ENCODE measurements at regions not wholly inside any gene's neighbourhood (a gene's known extent, or its start where the extent isn't known, plus 50 kb on each side); places are given as distances from the start of the nearest gene placed in this dataset.

DNA sequence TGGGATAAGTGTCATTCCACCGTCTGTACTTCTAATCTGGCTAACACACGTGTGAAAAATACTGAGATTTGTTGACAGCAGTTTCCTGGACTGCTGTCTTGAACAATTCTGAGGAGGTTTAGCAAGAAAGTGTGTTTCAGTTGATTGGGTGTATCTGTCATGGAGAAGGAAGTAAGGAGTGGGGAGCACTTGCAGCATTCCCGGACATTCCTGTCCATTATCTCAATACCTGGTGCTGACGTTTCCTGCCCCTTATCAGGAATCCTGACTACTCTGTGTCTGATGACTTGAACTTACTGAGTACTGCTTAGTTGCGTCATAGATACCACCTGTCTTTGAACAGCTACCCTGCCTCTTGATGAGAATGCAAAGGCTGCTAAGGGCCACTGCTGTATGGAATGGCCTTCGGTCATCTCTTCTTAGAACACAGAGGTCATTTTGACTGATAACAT, 72.0 kb upstream of the VKORC1L1 start:
- WGBS (ENCODE audit: low lambda C conversion rate) = 89% methylated on average over 6 of the region's 6 CpGs
- no peak overlapping the region for H2AFZ ChIP-seq (ENCODE audit: low read depth)
- ChIA-PET POLR2A (no interaction called here), CTCF (no interaction called here)
- no peak overlapping the region for H3K4me2 ChIP-seq
- H3K27ac ChIP-seq (ENCODE audit: low read depth in 2 of 2, low read length in 1 of 2) = no peak overlapping the region
- H3K9me3 ChIP-seq = no peaks in the 10 kb centered on the region
- no peaks in the 10 kb centered on the region for H3K79me2 ChIP-seq (ENCODE audit: insufficient read depth)
- DNase-seq = no peak
- no peak overlapping the region for H3K9ac ChIP-seq
- H3K9me2 ChIP-seq = no peaks in the 10 kb centered on the region
- no peaks in the 10 kb centered on the region for H4K20me1 ChIP-seq (ENCODE audit: insufficient read depth)
- H3F3A ChIP-seq (replicated peaks; ENCODE audit: insufficient read depth) = peaks cover 8% of the 10 kb centered on the region
- H3K27me3 ChIP-seq (ENCODE audit: insufficient read depth) = no peaks in the 10 kb centered on the region
- no peak for TF ChIP-seq SMC3 (IDR thresholded peaks at IDR 0.05; ENCODE audit: low read depth, low read length)
- no peak for TF ChIP-seq ELF1 (IDR thresholded peaks at IDR 0.05)
- TF ChIP-seq JUND (IDR thresholded peaks at IDR 0.05) = no peak
- no peak for TF ChIP-seq MEF2A (IDR thresholded peaks at IDR 0.05; ENCODE audit: borderline replicate concordance, low read depth)
- TF ChIP-seq, protein P1, sequence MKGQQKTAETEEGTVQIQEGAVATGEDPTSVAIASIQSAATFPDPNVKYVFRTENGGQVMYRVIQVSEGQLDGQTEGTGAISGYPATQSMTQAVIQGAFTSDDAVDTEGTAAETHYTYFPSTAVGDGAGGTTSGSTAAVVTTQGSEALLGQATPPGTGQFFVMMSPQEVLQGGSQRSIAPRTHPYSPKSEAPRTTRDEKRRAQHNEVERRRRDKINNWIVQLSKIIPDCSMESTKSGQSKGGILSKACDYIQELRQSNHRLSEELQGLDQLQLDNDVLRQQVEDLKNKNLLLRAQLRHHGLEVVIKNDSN (IDR thresholded peaks at IDR 0.05; ENCODE audit: borderline replicate concordance, low read depth) = no peak
- TF ChIP-seq NRF1 (IDR thresholded peaks at IDR 0.05; ENCODE audit: low read depth, low read length) = no peak
- no peak for TF ChIP-seq RFX5 (IDR thresholded peaks at IDR 0.05; ENCODE audit: low read length)
- no peak for TF ChIP-seq RXRA (IDR thresholded peaks at IDR 0.05; ENCODE audit: borderline replicate concordance, low read depth)
- no peak for TF ChIP-seq SIN3A (IDR thresholded peaks at IDR 0.05; ENCODE audit: borderline replicate concordance, low read depth, low read length)
- TF ChIP-seq CHD2 (IDR thresholded peaks at IDR 0.05; ENCODE audit: low read length, partially characterized antibody) = no peak
- TF ChIP-seq POLR2AphosphoS5 (IDR thresholded peaks at IDR 0.05; ENCODE audit: low read depth, low read length) = no peak
- TF ChIP-seq, protein P2, sequence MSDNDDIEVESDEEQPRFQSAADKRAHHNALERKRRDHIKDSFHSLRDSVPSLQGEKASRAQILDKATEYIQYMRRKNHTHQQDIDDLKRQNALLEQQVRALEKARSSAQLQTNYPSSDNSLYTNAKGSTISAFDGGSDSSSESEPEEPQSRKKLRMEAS (IDR thresholded peaks at IDR 0.05; ENCODE audit: low read depth) = no peak
- TF ChIP-seq TAF1 (IDR thresholded peaks at IDR 0.05; ENCODE audit: borderline replicate concordance, low read depth, low read length) = no peak
- no peak overlapping the region for H3K4me3 ChIP-seq (ENCODE audit: low read depth in 2 of 2, low read length in 1 of 2)
- peaks cover 8 to 9% of the 10 kb centered on the region in 2 experiments for H3K36me3 ChIP-seq (replicated peaks in 1 of 2; ENCODE audit: control insufficient read depth in 1 of 2, insufficient read depth in 2 of 2, low read length in 1 of 2)
- H3K4me1 ChIP-seq (ENCODE audit: control insufficient read depth in 1 of 2, insufficient read depth in 2 of 2, low read depth in 1 of 2, low read length in 1 of 2) = peaks cover 0 to 11% of the 10 kb centered on the region in 2 experiments; a peak in 1 of 4 replicates

DNA sequence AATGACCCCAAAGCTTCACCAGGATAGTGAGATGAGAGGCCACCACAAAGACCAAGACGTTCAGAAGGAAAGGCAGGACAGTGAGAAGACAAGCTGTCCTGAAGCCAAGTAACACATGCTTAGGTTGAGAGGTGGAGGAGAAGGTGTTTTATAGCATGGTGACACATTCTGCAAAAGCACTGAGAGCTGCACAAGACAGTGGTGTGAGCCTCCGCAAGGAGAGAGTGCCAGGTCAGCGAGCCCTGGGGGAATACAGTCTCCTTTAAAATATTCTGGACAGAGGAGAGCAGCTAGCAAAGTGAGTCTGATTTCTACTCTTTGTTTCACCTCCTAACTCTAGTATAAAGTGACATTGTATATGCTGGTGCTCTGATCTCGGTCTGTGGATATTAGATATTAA, 68.0 kb upstream of the VKORC1L1 start:
- Histone ChIP-seq H3K4me3 (ENCODE audit: low read depth in 2 of 2, low read length in 1 of 2) (no peak overlapping the region), H3K4me1 (ENCODE audit: control insufficient read depth in 1 of 2, insufficient read depth in 2 of 2, low read depth in 1 of 2, low read length in 1 of 2) (no peaks in the 10 kb centered on the region), H3K79me2 (ENCODE audit: insufficient read depth) (no peaks in the 10 kb centered on the region), H3K27ac (ENCODE audit: low read depth in 2 of 2, low read length in 1 of 2) (no peak overlapping the region), H3K9me3 (no peaks in the 10 kb centered on the region), H3K4me2 (no peak overlapping the region), H3K36me3 (replicated peaks in 1 of 2; ENCODE audit: control insufficient read depth in 1 of 2, insufficient read depth in 2 of 2, low read length in 1 of 2) (peaks cover 7 to 14% of the 10 kb centered on the region in 2 experiments), H4K20me1 (ENCODE audit: insufficient read depth) (no peaks in the 10 kb centered on the region), H3K27me3 (ENCODE audit: insufficient read depth) (no peaks in the 10 kb centered on the region), H3K9ac (no peak overlapping the region), H2AFZ (ENCODE audit: low read depth) (no peak overlapping the region), H3F3A (replicated peaks; ENCODE audit: insufficient read depth) (no peaks in the 10 kb centered on the region), H3K9me2 (no peaks in the 10 kb centered on the region)
- ChIA-PET CTCF (no interaction called here), POLR2A (no interaction called here)
- WGBS (ENCODE audit: low lambda C conversion rate) = 80% methylated on average over 4 of the region's 4 CpGs
- no peak for DNase-seq
- TF ChIP-seq, protein P3, sequence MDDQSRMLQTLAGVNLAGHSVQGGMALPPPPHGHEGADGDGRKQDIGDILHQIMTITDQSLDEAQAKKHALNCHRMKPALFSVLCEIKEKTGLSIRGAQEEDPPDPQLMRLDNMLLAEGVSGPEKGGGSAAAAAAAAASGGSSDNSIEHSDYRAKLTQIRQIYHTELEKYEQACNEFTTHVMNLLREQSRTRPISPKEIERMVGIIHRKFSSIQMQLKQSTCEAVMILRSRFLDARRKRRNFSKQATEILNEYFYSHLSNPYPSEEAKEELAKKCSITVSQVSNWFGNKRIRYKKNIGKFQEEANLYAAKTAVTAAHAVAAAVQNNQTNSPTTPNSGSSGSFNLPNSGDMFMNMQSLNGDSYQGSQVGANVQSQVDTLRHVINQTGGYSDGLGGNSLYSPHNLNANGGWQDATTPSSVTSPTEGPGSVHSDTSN (IDR thresholded peaks at IDR 0.05) = no peak
- TF ChIP-seq TAF1 (IDR thresholded peaks at IDR 0.05; ENCODE audit: borderline replicate concordance, low read depth, low read length) (no peak), JUND (IDR thresholded peaks at IDR 0.05) (no peak), SMC3 (IDR thresholded peaks at IDR 0.05; ENCODE audit: low read depth, low read length) (no peak), NRF1 (IDR thresholded peaks at IDR 0.05; ENCODE audit: low read depth, low read length) (no peak), MXI1 (IDR thresholded peaks at IDR 0.05; ENCODE audit: low read depth, low read length) (no peak), CHD2 (IDR thresholded peaks at IDR 0.05; ENCODE audit: low read length, partially characterized antibody) (no peak), EP300 (IDR thresholded peaks at IDR 0.05; ENCODE audit: borderline replicate concordance in 1 of 2, low read depth in 1 of 2, low read length in 1 of 2) (no peak), RCOR1 (IDR thresholded peaks at IDR 0.05; ENCODE audit: low read length) (no peak)
- TF ChIP-seq, protein P4, sequence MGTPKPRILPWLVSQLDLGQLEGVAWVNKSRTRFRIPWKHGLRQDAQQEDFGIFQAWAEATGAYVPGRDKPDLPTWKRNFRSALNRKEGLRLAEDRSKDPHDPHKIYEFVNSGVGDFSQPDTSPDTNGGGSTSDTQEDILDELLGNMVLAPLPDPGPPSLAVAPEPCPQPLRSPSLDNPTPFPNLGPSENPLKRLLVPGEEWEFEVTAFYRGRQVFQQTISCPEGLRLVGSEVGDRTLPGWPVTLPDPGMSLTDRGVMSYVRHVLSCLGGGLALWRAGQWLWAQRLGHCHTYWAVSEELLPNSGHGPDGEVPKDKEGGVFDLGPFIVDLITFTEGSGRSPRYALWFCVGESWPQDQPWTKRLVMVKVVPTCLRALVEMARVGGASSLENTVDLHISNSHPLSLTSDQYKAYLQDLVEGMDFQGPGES (IDR thresholded peaks at IDR 0.05; ENCODE audit: low read depth, low read length) = no peak
- TF ChIP-seq, protein P5, sequence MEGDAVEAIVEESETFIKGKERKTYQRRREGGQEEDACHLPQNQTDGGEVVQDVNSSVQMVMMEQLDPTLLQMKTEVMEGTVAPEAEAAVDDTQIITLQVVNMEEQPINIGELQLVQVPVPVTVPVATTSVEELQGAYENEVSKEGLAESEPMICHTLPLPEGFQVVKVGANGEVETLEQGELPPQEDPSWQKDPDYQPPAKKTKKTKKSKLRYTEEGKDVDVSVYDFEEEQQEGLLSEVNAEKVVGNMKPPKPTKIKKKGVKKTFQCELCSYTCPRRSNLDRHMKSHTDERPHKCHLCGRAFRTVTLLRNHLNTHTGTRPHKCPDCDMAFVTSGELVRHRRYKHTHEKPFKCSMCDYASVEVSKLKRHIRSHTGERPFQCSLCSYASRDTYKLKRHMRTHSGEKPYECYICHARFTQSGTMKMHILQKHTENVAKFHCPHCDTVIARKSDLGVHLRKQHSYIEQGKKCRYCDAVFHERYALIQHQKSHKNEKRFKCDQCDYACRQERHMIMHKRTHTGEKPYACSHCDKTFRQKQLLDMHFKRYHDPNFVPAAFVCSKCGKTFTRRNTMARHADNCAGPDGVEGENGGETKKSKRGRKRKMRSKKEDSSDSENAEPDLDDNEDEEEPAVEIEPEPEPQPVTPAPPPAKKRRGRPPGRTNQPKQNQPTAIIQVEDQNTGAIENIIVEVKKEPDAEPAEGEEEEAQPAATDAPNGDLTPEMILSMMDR (IDR thresholded peaks at IDR 0.05) = no peak
- TF ChIP-seq, protein P6, sequence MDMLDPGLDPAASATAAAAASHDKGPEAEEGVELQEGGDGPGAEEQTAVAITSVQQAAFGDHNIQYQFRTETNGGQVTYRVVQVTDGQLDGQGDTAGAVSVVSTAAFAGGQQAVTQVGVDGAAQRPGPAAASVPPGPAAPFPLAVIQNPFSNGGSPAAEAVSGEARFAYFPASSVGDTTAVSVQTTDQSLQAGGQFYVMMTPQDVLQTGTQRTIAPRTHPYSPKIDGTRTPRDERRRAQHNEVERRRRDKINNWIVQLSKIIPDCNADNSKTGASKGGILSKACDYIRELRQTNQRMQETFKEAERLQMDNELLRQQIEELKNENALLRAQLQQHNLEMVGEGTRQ (IDR thresholded peaks at IDR 0.05; ENCODE audit: borderline replicate concordance, low read depth, low read length) = no peak

Measured in SK-N-SH (cell line).